Naive thymus-derived CD8-positive, alpha-beta T cell (primary cell): ENCODE measurements at regions not wholly inside any gene's neighbourhood (a gene's known extent, or its start where the extent isn't known, plus 50 kb on each side); places are given as distances from the start of the nearest gene placed in this dataset.

ENCODE experiments used
- ATAC-seq, 2 donors: fragments of 150-1000 bp; cut with Tn5 transposase in 1 of 2; sonication (Bioruptor Pico), chemical (Tn5 transposase) in 1 of 2; 1 replicate in 1 of 2; 2 replicates in 1 of 2; pipeline ENCODE4 v1.10.0; 2021; ENCODE audit warnings: mild to moderate bottlenecking in 2 of 2, moderate library complexity in 2 of 2
- POLR2A ChIA-PET: fragments of 350-600 bp; sonication (Branson Sonifier 250); formaldehyde crosslinking; loops from one replicate; lab custom pipeline; 2021; ENCODE audit warnings: antibody characterized with exemption; lab: Charles Lee
- DNase-seq, 10 donors: peaks; one replicate each; pipeline versions ENCODE4 v3.0.0 to v3.0.0-alpha.2; 2020 to 2022
- H3K27ac Mint-ChIP-seq, 10 donors: one replicate each; pipeline ENCODE4 v1.8.0; 2020 to 2022; ENCODE audit warnings: mild to moderate bottlenecking in 10 of 10, mixed read lengths in 10 of 10, moderate library complexity in 4 of 10, inconsistent platforms in 1 of 10
- H3K27me3 Mint-ChIP-seq, 5 donors: one replicate each; pipeline ENCODE4 v1.8.0; 2021 to 2022; ENCODE audit warnings: mixed read lengths in 5 of 5
- H3K36me3 Mint-ChIP-seq, 3 donors: one replicate each; pipeline ENCODE4 v1.8.0; 2020 to 2022; ENCODE audit warnings: mixed read lengths in 3 of 3, mild to moderate bottlenecking in 2 of 3, inconsistent platforms in 1 of 3
- H3K4me1 Mint-ChIP-seq, 4 donors: one replicate each; pipeline ENCODE4 v1.8.0; 2021 to 2022; ENCODE audit warnings: mixed read lengths in 4 of 4
- H3K4me3 Mint-ChIP-seq, 10 donors: one replicate each; pipeline ENCODE4 v1.8.0; 2020 to 2022; ENCODE audit warnings: mild to moderate bottlenecking in 10 of 10, mixed read lengths in 10 of 10, moderate library complexity in 6 of 10, inconsistent platforms in 1 of 10
- H3K9me3 Mint-ChIP-seq, 9 donors: one replicate each; pipeline ENCODE4 v1.8.0; 2020 to 2022; ENCODE audit warnings: mixed read lengths in 9 of 9, mild to moderate bottlenecking in 3 of 9, inconsistent platforms in 1 of 9, moderate library complexity in 1 of 9

DNA sequence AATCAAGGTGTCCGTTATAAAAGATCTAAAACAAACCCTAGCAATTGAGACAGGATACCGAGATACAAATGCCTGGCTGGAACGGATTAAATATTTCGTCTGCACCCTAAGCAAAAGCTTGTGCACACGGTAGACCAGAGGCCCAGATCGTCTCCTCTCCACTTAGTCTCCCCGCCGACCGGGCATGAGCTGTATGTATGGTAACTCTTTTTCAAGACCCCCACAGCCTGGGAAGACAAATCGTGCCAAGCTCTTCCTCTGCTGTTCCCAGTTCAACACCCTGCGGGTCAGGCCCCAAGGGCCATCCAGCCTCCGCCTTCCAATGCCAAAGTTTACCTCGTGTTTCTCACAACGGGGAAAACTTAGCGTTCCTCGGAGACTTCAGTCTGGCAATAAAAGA is 285.7 kb upstream of the GALNT17 start:
- Mint-ChIP-seq H3K4me1 (peaks cover 0 to 2% (median under 1%) of the 10 kb centered on the region in 4 donors), H3K9me3 (peaks cover 7 to 43% (median 27%) of the 10 kb centered on the region in 9 donors), H3K27ac (peak overlapping the region in 1 of 10 donors; percentile 64), H3K27me3 (no peaks in the 10 kb centered on the region), H3K36me3 (peaks cover 0 to 10% (median 0%) of the 10 kb centered on the region in 3 donors), H3K4me3 (no peak overlapping the region)
- ATAC-seq, result no peak
- no peak for DNase-seq
- POLR2A ChIA-PET, result no interaction called here

DNA sequence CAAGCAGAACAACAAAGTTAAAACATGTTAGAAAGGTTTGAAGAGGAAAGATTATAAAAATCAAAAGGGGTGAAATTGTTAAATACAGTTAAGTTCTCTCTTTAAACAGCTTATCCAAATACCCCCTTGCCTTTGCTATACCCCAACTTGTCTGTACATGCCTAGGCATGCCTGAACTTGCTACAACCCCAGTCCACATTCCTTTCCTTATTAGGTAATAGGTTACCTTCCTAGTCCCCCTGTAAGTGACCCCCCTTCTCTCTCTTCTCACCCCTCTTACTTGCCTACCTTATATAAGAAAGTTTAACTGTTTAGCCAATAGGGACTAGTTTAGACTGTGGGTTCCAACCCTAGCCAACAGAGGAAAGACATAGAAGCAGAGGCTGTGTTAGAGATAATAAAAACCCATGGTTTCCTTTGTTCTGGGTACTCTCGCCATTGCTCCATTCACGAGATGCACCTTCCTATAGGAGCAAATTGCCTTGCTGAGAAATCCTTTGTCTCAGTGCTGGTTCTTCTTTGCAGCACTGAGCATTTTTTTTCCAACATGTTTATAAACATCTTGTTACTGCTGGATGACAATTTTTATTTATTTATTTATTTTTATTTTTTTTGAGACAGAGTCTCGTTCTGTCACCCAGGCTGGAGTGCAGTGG is 282.2 kb upstream of the GALNT17 start:
- H3K36me3 Mint-ChIP-seq, result peaks cover 0 to 14% (median 0%) of the 10 kb centered on the region in 3 donors
- POLR2A ChIA-PET, result no interaction called here
- no peak overlapping the region for H3K27ac Mint-ChIP-seq
- H3K27me3 Mint-ChIP-seq, result peaks cover 0 to 8% (median 2%) of the 10 kb centered on the region in 5 donors
- H3K4me1 Mint-ChIP-seq, result peaks cover 0 to 2% (median under 1%) of the 10 kb centered on the region in 4 donors
- H3K9me3 Mint-ChIP-seq, result peaks cover 7 to 49% (median 22%) of the 10 kb centered on the region in 9 donors
- DNase-seq (no peak), ATAC-seq (no peak)
- no peak overlapping the region for H3K4me3 Mint-ChIP-seq

DNA sequence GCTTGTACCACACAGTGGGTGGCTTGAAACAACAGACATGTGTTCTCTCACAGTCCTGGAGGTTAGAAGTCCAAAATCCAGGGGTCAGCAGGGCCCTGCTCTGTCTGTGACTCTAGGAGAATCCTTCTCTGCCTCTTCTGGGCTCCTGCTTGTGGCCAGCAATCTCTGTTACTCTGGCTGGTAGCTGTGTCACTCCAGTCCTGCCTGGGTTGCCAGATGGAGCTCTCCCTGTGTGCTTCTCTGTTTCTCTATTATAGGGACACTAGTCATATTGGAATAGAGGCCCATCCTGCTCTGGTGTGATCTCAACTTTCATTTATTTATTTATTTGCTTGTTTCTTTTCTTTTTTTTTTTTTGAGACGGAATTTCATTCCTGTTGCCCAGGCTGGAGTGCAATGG is 276.6 kb upstream of the GALNT17 start:
- Mint-ChIP-seq H3K4me3 (no peak overlapping the region), H3K27ac (no peak overlapping the region), H3K4me1 (no peaks in the 10 kb centered on the region), H3K27me3 (peaks cover 0 to 12% (median 2%) of the 10 kb centered on the region in 5 donors), H3K9me3 (peaks cover 0 to 23% (median 5%) of the 10 kb centered on the region in 9 donors), H3K36me3 (peaks cover 0 to 8% (median 0%) of the 10 kb centered on the region in 3 donors)
- DNase-seq (no peak), ATAC-seq (no peak)
- POLR2A ChIA-PET, result no interaction called here

DNA sequence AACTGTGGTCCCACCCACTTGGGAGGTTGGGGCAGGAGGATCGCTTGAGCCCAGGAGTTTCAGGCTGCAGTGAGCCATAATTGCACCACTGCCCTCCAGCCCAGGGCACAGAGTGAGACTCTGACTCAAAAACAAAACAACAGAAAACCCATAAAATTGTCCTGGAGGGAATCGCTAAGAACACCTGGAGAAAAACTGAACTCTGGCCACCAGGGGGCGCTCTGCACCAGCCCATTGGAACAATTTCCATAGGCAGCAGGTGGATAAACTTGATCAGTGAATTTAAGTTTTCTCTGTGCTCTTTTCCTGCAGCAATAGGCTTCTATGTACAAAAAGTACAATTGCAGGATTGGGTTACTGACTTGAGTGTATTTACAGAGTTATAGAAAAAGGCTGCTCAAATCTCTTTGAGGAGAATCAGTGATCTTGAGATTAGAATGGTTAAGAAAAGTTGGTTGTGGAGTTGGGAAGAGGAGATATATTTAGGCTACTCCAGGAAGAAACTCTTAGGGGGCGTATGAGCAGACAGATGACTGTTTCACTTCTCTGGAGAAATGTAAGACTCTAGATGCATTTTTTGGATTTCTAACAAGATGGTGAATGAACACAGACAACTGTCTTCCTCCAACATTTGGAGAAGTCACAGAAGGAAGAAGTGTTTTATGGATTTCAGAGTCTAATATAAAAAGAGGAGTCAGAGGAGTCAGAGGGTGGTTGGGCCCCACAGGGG is 274.9 kb upstream of the GALNT17 start:
- H3K27ac Mint-ChIP-seq, result no peak overlapping the region
- POLR2A ChIA-PET, result no interaction called here
- peaks cover 0 to 12% (median 2%) of the 10 kb centered on the region in 5 donors for H3K27me3 Mint-ChIP-seq
- H3K9me3 Mint-ChIP-seq, result peaks cover 0 to 29% (median 6%) of the 10 kb centered on the region in 9 donors
- DNase-seq, result peak in 8 of 10 donors; percentile 5 to 34 (median 22)
- H3K36me3 Mint-ChIP-seq, result peaks cover 0 to 8% (median 0%) of the 10 kb centered on the region in 3 donors
- H3K4me3 Mint-ChIP-seq, result no peak overlapping the region
- H3K4me1 Mint-ChIP-seq, result no peaks in the 10 kb centered on the region
- no peak for ATAC-seq

DNA sequence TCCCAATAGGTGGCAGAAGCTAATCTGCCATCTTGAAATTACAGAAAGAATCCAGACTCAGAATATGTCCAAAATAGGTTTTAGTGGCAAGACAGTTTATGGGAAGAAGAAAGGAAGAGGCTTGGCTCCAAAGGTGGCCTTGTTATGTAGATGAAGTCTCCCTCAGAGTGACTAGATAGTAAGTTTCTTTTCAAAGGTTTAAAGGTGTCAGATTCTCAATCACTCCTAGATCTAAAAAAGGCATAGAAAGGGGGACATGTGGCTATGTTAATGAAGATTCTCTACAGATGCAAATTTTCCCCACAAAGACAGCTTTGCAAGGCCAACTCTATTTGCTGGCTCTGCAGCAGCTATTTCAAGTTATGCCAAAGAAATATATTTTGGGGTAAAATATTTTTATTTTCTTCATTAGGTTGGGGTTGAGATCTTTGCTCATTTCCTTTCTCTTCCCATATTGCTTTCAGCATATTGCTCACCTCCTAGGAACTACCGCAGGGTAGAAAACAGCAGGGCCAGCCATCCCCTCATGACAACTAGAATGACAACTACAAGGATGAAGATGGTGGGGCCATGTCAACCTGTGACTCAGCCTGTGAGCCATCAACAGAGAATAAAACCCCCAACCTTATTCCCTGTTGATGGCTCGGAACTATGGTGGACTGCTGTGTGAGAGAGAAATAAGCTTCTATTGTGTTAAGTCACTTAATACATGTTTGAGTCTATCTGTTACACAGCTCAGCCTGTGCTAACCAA is 274.0 kb upstream of the GALNT17 start:
- ATAC-seq (no peak), DNase-seq (no peak)
- H3K4me1 Mint-ChIP-seq, result no peaks in the 10 kb centered on the region
- H3K36me3 Mint-ChIP-seq, result peaks cover 0 to 4% (median 0%) of the 10 kb centered on the region in 3 donors
- no peak overlapping the region for H3K4me3 Mint-ChIP-seq
- H3K27ac Mint-ChIP-seq, result no peak overlapping the region
- peaks cover 0 to 29% (median 8%) of the 10 kb centered on the region in 9 donors for H3K9me3 Mint-ChIP-seq
- POLR2A ChIA-PET, result no interaction called here
- peaks cover 0 to 13% (median 0%) of the 10 kb centered on the region in 5 donors for H3K27me3 Mint-ChIP-seq

DNA sequence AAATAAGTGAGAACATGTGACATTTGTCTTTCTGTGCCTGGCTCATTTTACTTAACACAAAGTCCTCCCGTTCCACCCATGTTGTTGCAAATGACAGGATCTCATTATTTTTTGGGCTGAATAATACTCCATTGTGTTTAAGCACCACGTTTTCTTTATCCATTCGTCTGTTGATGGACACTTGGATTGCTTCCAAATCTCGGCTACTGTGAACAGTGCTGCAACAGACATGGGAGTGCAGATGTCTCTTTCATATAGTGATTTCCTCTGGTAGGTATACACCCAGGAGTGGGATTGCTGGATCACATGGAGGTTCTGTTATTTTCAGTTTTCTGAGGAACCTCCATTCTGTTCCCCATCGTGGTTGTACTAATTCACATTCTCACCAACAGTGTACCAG is 264.4 kb upstream of the GALNT17 start:
- H3K9me3 Mint-ChIP-seq, result peaks cover 8 to 33% (median 14%) of the 10 kb centered on the region in 9 donors
- H3K27ac Mint-ChIP-seq, result no peak overlapping the region
- no peaks in the 10 kb centered on the region for H3K4me1 Mint-ChIP-seq
- peaks cover 0 to 16% (median 5%) of the 10 kb centered on the region in 3 donors for H3K36me3 Mint-ChIP-seq
- ATAC-seq (no peak), DNase-seq (no peak)
- no peak overlapping the region for H3K4me3 Mint-ChIP-seq
- H3K27me3 Mint-ChIP-seq, result peaks cover 0 to 6% (median 0%) of the 10 kb centered on the region in 5 donors
- POLR2A ChIA-PET, result no interaction called here

DNA sequence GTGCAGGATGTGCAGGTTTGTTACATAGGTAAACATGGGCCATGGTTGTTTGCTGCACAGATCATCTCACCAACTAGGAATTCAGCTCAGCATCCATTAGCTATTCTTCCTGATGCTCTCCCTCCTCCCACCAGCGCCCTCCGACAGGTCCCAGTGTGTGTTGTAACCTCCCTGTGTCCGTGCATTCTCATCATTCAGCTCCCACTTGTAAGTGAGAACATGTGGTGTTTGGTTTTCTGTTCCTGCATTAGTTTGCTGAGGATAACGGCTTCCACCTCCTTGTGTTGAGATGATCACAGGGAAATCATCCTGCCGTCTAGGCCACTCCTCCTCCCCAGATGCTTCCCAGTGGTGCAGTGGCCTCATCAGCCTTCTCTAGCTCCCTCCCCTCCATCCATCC is 261.6 kb upstream of the GALNT17 start:
- no peak overlapping the region for H3K27ac Mint-ChIP-seq
- POLR2A ChIA-PET, result no interaction called here
- peaks cover 0 to 6% (median 5%) of the 10 kb centered on the region in 3 donors for H3K36me3 Mint-ChIP-seq
- DNase-seq, result no peak
- ATAC-seq, result no peak
- H3K4me3 Mint-ChIP-seq, result no peak overlapping the region
- H3K9me3 Mint-ChIP-seq, result peaks cover 0 to 13% (median 8%) of the 10 kb centered on the region in 9 donors
- H3K27me3 Mint-ChIP-seq, result peaks cover 0 to 5% (median 0%) of the 10 kb centered on the region in 5 donors
- H3K4me1 Mint-ChIP-seq, result no peaks in the 10 kb centered on the region

DNA sequence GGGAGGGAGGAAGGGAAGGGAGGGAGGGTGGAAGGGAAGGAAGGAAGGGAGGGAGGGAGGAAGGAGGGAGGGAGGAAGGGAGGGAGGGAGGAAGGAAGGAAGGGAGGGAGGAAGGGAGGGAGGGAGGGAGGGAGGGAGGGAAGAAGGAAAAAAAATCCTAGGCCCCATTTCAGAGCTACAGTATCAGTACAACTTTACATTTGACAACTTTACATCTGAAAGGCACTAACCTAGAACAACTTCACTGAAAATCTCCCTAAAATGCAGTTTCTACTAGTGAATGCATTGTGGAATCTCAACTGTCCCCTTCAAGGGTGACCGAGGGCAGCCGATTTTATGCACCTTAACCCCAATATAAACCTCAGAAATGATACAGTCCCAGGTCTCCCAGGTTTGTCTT is 259.8 kb upstream of the GALNT17 start:
- ATAC-seq (no peak), DNase-seq (no peak)
- Mint-ChIP-seq H3K9me3 (peaks cover 4 to 21% (median 7%) of the 10 kb centered on the region in 9 donors), H3K27me3 (peaks cover 0 to 5% (median 0%) of the 10 kb centered on the region in 5 donors), H3K4me3 (no peak overlapping the region), H3K4me1 (no peaks in the 10 kb centered on the region), H3K27ac (no peak overlapping the region), H3K36me3 (peaks cover 0 to 5% (median 5%) of the 10 kb centered on the region in 3 donors)
- POLR2A ChIA-PET, result no interaction called here

DNA sequence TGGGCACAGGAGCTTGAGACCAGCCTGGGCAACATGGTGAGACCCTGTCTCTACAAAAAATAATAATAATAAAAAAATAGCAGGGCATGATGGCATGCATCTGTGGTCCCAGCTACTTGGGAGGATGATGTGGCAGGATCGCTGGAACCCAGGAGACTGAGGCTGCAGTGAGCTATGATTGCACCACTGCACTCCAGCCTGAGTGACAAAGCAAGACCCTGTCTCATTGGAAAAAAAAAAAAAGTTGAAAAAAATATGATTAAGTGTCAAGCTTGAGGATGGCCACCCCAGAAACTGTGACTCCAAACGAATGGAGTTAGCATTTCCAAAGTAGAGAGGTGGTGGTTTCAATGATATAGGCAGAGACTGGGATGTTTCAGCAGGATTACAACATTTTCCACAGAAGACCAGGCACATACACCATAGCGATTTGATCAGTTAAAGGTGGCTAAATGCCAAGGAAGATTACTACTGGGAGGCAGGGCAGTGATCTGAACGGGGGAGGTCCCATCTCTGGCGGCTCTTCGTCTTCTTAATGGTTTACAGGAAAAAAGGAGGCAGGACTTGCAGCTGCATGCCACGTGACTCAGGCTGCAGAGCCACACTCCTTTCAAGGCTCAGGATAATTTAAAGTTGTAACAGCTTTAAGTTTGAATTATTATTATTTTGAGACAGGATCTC is 250.6 kb upstream of the GALNT17 start:
- POLR2A ChIA-PET, result no interaction called here
- peaks cover 0 to 10% (median 2%) of the 10 kb centered on the region in 5 donors for H3K27me3 Mint-ChIP-seq
- no peak for DNase-seq
- no peak for ATAC-seq
- H3K27ac Mint-ChIP-seq, result no peak overlapping the region
- peaks cover 5 to 32% (median 15%) of the 10 kb centered on the region in 9 donors for H3K9me3 Mint-ChIP-seq
- H3K4me3 Mint-ChIP-seq, result no peak overlapping the region
- peaks cover 0 to 3% (median 0%) of the 10 kb centered on the region in 3 donors for H3K36me3 Mint-ChIP-seq
- no peaks in the 10 kb centered on the region for H3K4me1 Mint-ChIP-seq

DNA sequence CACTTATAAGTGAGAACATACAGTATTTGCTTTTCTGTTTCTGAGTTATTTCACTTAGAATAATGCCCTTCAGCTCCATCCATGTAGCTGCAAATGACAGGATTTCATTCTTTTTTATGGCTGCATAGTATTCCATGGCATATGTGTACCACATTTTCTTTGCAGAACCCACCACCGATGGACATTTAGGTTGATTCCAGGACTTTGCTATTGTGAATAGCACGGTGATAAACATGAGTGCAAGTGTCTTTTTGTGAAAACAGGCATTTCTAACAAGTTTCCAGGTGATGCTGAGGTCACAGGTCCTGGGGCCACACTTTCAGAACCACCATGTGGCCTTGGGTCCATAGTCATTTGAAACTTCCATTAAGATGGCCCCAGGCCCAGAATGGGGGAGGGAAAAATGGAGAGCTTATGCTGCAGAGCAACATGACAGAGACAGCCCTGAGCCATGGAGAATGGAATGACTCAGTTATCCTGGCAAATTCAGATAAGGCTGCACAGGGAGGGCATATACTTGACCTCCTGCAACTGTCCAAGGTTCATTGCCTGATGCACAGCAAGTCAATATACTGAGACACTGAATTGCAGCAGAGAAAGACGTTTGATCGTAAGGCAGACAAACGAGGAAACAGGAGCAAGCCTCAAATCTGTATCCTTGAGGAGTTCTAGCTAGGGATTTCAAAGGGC is 248.0 kb upstream of the GALNT17 start:
- Mint-ChIP-seq H3K27me3 (peaks cover 0 to 10% (median 2%) of the 10 kb centered on the region in 5 donors), H3K4me1 (no peaks in the 10 kb centered on the region), H3K36me3 (peaks cover 0 to 3% (median 0%) of the 10 kb centered on the region in 3 donors), H3K9me3 (peaks cover 0 to 33% (median 19%) of the 10 kb centered on the region in 9 donors), H3K4me3 (no peak overlapping the region), H3K27ac (no peak overlapping the region)
- ATAC-seq (no peak), DNase-seq (no peak)
- POLR2A ChIA-PET, result no interaction called here

DNA sequence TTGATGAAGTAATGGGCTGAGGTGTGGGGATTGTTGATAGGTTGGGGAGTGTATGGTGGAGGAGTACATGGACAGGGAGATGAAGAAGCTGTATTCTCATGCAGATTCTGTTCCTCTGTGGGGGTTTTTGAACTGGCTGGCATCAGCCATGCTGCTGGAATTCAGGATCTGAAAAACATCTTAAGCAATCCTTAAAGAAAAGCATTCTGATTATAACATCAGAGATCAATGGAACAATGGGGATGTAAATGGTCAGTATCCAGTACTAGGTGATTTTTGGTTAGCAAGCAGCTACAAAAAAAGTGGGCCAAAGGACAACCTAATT is 247.5 kb upstream of the GALNT17 start:
- H3K36me3 Mint-ChIP-seq, result peaks cover 0 to 3% (median 0%) of the 10 kb centered on the region in 3 donors
- H3K4me1 Mint-ChIP-seq, result no peaks in the 10 kb centered on the region
- peaks cover 0 to 10% (median 2%) of the 10 kb centered on the region in 5 donors for H3K27me3 Mint-ChIP-seq
- H3K4me3 Mint-ChIP-seq, result no peak overlapping the region
- no peak overlapping the region for H3K27ac Mint-ChIP-seq
- ATAC-seq, result no peak
- POLR2A ChIA-PET, result no interaction called here
- peaks cover 0 to 38% (median 19%) of the 10 kb centered on the region in 9 donors for H3K9me3 Mint-ChIP-seq
- no peak for DNase-seq

DNA sequence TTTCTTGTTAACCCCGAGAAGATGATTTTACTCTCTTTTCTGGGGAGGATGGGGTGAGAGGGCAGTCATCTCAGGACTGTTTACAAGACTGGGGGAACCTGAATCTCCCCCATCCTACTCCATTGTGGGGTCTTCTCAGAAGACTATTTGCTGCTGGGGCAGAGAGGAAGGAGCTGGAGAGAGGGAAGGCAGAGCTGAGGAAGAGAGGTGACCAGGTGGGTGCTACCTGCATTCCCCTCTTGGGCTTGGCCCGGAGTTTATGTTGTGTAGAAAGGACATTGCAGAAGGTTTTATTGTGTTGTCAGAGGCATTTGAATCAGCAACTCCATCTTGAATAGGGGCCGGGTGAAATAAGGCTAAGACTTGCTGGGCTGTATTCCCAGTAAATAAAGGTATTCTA is 247.1 kb upstream of the GALNT17 start:
- Mint-ChIP-seq H3K27me3 (peaks cover 0 to 10% (median 0%) of the 10 kb centered on the region in 5 donors), H3K27ac (no peak overlapping the region), H3K9me3 (peaks cover 0 to 41% (median 17%) of the 10 kb centered on the region in 9 donors), H3K4me1 (no peaks in the 10 kb centered on the region), H3K4me3 (no peak overlapping the region), H3K36me3 (peaks cover 0 to 3% (median 0%) of the 10 kb centered on the region in 3 donors)
- POLR2A ChIA-PET, result no interaction called here
- ATAC-seq (no peak), DNase-seq (no peak)
